ENCODE measurements at regions not wholly inside any gene's neighbourhood (a gene's known extent, or its start where the extent isn't known, plus 50 kb on each side); places are given as distances from the start of the nearest gene placed in this dataset.

GRCh38 chr1:237975903-237976302, 85.2 kb upstream of the ZP4 start:
- H3K9me1 ChIP-seq (replicated peaks; ENCODE audit: control insufficient read depth, extremely low read depth, insufficient read depth, low read length) = no peaks in the 10 kb centered on the region
- H3K36me3 ChIP-seq (ENCODE audit: control insufficient read depth in 2 of 2, extremely low read depth in 1 of 2, insufficient read depth in 2 of 2, low read length in 2 of 2) = no peaks in the 10 kb centered on the region
- H3K27me3 ChIP-seq (ENCODE audit: control insufficient read depth in 2 of 2, insufficient read depth in 2 of 2, low read length in 2 of 2) = no peaks in the 10 kb centered on the region
- H3K4me1 ChIP-seq (ENCODE audit: control insufficient read depth, extremely low read depth, insufficient read depth, low read length) = no peaks in the 10 kb centered on the region
- BruUV-seq (replicated peaks) = no TSS peak
- no peak overlapping the region for H3K4me3 ChIP-seq (replicated peaks in 1 of 3; ENCODE audit: insufficient read depth in 1 of 3, low read depth in 1 of 3, low read length in 3 of 3)
- ChIA-PET CTCF (no interaction called here), POLR2A (no interaction called here)
- TF ChIP-seq POLR2A (IDR thresholded peaks at IDR 0.05; ENCODE audit: low read depth, low read length) = no peak
- TF ChIP-seq MAX (IDR thresholded peaks at IDR 0.05; ENCODE audit: insufficient read depth, insufficient read length) = no peak
- TF ChIP-seq CTCF (IDR thresholded peaks at IDR 0.05; ENCODE audit: extremely low read depth in 1 of 2, insufficient read depth in 1 of 2, low read depth in 1 of 2, low read length in 2 of 2) = no peak
- TF ChIP-seq MYC (IDR thresholded peaks at IDR 0.05; ENCODE audit: low read depth, low read length) = no peak
- no peak for TF ChIP-seq FOS (IDR thresholded peaks at IDR 0.05; ENCODE audit: borderline replicate concordance, insufficient read depth, low read length)
- no peak for TF ChIP-seq EZH2 (IDR thresholded peaks at IDR 0.05; ENCODE audit: borderline replicate concordance, low read depth, low read length, severe bottlenecking)
- TF ChIP-seq GATA2 (IDR thresholded peaks at IDR 0.05; ENCODE audit: insufficient read depth, insufficient read length, low read depth, low read length) = no peak
- no peak for TF ChIP-seq POLR2AphosphoS5 (IDR thresholded peaks at IDR 0.05; ENCODE audit: insufficient read depth, low read depth, low read length)
- no peak for TF ChIP-seq JUN (IDR thresholded peaks at IDR 0.05; ENCODE audit: borderline replicate concordance, insufficient read depth, insufficient read length, low read depth)
- no peaks in the 10 kb centered on the region for H3K79me2 ChIP-seq (ENCODE audit: control insufficient read depth, insufficient read depth, low read length)
- H2AFZ ChIP-seq (ENCODE audit: low read depth, low read length) = no peak overlapping the region
- intact Hi-C loops (cut with micrococcal nuclease) = no loop called here
- no peak overlapping the region for H3K9ac ChIP-seq (replicated peaks; ENCODE audit: extremely low read depth, insufficient read depth, low read length)
- no peaks in the 10 kb centered on the region for H4K20me1 ChIP-seq (replicated peaks; ENCODE audit: control insufficient read depth, extremely low read depth, insufficient read depth, low read length)
- H3K4me2 ChIP-seq (ENCODE audit: insufficient read depth, low read length) = no peak overlapping the region
- DNase-seq (ENCODE audit: low read depth, low spot score) (no peak), FAIRE-seq (no peak)
- no peak overlapping the region for H3K27ac ChIP-seq (ENCODE audit: insufficient read depth, low read depth, low read length)
- dilution Hi-C loops (cut with MboI; ENCODE audit: extremely low pct_ligation_motif_present, low sequenced_read_pairs) = no loop called here
- H3K9me3 ChIP-seq (replicated peaks; ENCODE audit: control insufficient read depth, insufficient read depth, low read length) = peaks cover 2% of the 10 kb centered on the region

All from endothelial cell of umbilical vein (primary cell).